Type B pancreatic cell (in vitro differentiated cells): ENCODE measurements at regions not wholly inside any gene's neighbourhood (a gene's known extent, or its start where the extent isn't known, plus 50 kb on each side); places are given as distances from the start of the nearest gene placed in this dataset.
"Not testable (repeated sequence)": the region's sequence is repeated elsewhere in the genome, so short reads cannot be mapped to it uniquely, and the experiment has no call there.

ENCODE experiments used
- DNase-seq: peaks from one replicate; pipeline ENCODE4 v3.0.0; 2021; ENCODE audit warnings: mixed read lengths; ENCODE audit not compliant: unreplicated experiment; ENCODE audit errors: extremely low spot score
- H3K27ac Mint-ChIP-seq: 2 replicates; pipeline ENCODE4 v1.8.0; 2021; ENCODE audit warnings: mild to moderate bottlenecking, mixed read lengths
- H3K27me3 Mint-ChIP-seq: 2 replicates; pipeline ENCODE4 v1.8.0; 2021; ENCODE audit warnings: mixed read lengths
- H3K36me3 Mint-ChIP-seq: 2 replicates; pipeline ENCODE4 v1.8.0; 2021; ENCODE audit warnings: mixed read lengths
- H3K4me1 Mint-ChIP-seq: one replicate; pipeline ENCODE4 v1.8.0; 2021; ENCODE audit warnings: mixed read lengths; ENCODE audit not compliant: unreplicated experiment
- H3K4me3 Mint-ChIP-seq: 2 replicates; pipeline ENCODE4 v1.8.0; 2021; ENCODE audit warnings: mild to moderate bottlenecking, mixed read lengths
- H3K9me3 Mint-ChIP-seq: 2 replicates; pipeline ENCODE4 v1.8.0; 2021; ENCODE audit warnings: mixed read lengths
- TF ChIP-seq, protein P1 (sequence below): fragments of 200-600 bp; sonication (generic); conservative IDR thresholded peaks from 2 replicates; pipeline ENCODE4 v1.5.0; 2021; ENCODE audit warnings: antibody characterized with exemption, mild to moderate bottlenecking

DNA sequence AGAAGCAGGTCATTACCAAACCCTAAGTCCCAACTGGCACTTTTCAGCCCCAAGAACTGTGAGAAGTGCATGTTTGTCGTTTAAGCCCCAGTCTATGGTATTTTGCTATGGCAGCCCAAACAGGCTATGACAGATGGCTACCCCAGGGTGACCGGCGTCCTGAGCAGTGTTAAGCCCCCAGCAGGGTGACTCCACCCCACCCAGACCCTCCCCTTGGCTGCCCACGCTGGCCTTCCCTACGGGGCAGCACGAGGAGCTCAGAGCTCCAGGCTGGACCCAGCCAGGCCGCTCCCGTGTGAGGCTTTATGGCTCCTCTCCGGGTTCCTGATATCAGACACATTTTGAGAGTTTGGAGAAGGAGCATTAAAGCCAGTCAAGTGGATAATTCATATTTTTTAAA is 684.0 kb downstream of the PTPRU start:
- H3K4me1 Mint-ChIP-seq = no peaks in the 10 kb centered on the region
- H3K27ac Mint-ChIP-seq = no peak overlapping the region
- TF ChIP-seq, protein P1, sequence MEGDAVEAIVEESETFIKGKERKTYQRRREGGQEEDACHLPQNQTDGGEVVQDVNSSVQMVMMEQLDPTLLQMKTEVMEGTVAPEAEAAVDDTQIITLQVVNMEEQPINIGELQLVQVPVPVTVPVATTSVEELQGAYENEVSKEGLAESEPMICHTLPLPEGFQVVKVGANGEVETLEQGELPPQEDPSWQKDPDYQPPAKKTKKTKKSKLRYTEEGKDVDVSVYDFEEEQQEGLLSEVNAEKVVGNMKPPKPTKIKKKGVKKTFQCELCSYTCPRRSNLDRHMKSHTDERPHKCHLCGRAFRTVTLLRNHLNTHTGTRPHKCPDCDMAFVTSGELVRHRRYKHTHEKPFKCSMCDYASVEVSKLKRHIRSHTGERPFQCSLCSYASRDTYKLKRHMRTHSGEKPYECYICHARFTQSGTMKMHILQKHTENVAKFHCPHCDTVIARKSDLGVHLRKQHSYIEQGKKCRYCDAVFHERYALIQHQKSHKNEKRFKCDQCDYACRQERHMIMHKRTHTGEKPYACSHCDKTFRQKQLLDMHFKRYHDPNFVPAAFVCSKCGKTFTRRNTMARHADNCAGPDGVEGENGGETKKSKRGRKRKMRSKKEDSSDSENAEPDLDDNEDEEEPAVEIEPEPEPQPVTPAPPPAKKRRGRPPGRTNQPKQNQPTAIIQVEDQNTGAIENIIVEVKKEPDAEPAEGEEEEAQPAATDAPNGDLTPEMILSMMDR = no peak
- DNase-seq = no peak
- H3K4me3 Mint-ChIP-seq = no peak overlapping the region
- H3K27me3 Mint-ChIP-seq = peaks cover 10% of the 10 kb centered on the region
- H3K9me3 Mint-ChIP-seq = no peaks in the 10 kb centered on the region
- no peaks in the 10 kb centered on the region for H3K36me3 Mint-ChIP-seq

DNA sequence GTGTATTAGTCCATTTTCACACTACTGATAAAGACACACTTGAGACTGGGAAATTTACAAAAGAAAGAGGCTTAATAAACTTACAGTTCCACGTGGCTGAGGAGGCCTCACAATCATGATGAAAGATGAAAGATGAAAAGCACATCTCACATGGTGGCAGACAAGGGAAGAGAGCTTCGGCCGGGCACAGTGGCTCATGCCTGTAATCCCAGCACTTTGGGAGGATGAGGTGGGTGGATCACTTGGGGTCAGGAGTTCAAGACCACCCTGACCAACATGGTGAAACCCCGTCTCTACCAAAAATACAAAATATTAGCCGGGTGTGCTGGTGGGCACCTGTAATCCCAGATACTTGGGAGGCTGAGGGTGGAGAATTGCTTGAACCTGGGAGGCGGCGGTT is 682.7 kb downstream of the PTPRU start:
- not testable (repeated sequence) for DNase-seq, H3K4me1 Mint-ChIP-seq, H3K9me3 Mint-ChIP-seq, H3K36me3 Mint-ChIP-seq, H3K4me3 Mint-ChIP-seq, H3K27ac Mint-ChIP-seq
- H3K27me3 Mint-ChIP-seq = peaks cover 12% of the 10 kb centered on the region

DNA sequence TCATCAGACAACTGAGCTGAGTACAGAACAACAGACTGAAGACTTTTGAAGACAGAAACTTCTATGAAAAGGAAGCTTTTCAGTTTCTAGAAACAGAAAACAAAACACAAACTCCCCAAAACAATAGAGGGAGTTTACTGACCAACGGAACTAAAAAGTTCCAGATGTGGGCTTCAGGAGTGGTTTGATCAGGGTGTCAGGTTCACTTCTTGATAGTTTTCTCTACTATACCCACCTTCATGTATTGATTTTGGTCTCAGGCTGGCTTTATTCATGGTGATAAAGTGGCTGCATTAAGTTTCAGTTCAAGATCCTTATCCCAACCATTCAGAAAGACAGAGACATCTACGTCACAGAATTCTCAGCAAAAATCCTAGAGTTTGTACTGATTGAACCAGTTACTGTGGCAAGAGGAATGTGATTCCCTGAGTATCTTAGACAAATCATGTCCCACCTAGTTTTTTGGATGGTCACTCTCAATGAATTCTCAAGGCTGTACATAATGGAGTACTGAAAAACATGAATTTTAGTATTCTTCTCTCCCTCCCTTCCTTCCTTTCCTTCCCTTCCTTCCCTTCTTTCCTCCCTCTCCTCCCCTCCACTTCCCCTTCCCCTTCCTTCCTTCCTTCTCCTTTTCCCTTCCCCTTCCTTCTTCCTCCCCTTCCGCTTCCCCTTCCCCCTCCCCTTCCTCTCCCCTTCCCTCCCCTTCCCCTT is 680.5 kb downstream of the PTPRU start:
- Mint-ChIP-seq H3K27ac (no peak overlapping the region), H3K4me3 (no peak overlapping the region), H3K27me3 (peaks cover 5% of the 10 kb centered on the region), H3K4me1 (no peaks in the 10 kb centered on the region), H3K9me3 (no peaks in the 10 kb centered on the region), H3K36me3 (no peaks in the 10 kb centered on the region)
- no peak for DNase-seq
- TF ChIP-seq, protein P1 = no peak

DNA sequence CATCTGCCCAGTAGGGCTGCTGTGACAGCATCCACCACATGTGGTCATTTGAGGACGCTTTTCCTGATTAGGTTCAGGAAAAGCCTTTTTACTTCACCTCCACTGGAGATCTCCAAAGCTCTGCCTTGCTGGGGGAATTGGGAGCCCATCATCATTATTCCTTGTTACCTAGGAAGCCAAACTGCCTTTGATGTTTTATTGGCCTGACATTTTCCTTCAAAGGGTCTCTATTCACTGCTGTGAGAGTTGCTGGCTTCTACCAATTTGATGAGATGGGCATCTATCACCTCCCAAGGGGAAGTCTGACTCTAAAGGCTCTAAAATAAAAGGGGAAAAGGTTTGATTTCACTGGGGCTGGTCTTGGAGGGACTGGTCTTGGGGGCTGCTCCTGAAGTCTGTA is 678.6 kb downstream of the PTPRU start:
- Mint-ChIP-seq H3K4me3 (no peak overlapping the region), H3K36me3 (no peaks in the 10 kb centered on the region), H3K4me1 (no peaks in the 10 kb centered on the region), H3K27ac (no peak overlapping the region), H3K9me3 (no peaks in the 10 kb centered on the region), H3K27me3 (peaks cover 5% of the 10 kb centered on the region)
- TF ChIP-seq, protein P1 = no peak
- no peak for DNase-seq

DNA sequence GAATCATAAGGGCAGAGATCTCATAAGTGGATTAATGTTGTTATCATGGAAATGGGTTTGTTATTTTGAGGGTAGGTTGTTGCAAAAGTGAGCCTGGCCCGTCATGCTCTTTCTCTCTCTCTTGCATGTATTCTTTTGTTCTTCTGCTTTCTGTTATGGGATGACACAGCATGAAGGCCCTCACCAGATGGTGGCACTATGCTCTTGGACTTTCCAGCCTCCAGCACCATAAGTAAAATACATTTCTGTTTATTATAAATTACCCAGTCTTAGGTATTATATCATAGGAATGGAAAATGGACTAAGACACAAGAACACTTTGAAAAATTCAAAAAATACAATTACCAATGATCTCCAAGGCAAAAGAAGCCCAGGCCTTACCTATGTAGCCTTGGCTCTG is 676.1 kb downstream of the PTPRU start:
- Mint-ChIP-seq H3K4me3 (no peak overlapping the region), H3K36me3 (no peaks in the 10 kb centered on the region), H3K27me3 (peaks cover 5% of the 10 kb centered on the region), H3K9me3 (no peaks in the 10 kb centered on the region), H3K27ac (no peak overlapping the region), H3K4me1 (no peaks in the 10 kb centered on the region)
- TF ChIP-seq, protein P1 = peak; percentile 38
- no peak for DNase-seq

DNA sequence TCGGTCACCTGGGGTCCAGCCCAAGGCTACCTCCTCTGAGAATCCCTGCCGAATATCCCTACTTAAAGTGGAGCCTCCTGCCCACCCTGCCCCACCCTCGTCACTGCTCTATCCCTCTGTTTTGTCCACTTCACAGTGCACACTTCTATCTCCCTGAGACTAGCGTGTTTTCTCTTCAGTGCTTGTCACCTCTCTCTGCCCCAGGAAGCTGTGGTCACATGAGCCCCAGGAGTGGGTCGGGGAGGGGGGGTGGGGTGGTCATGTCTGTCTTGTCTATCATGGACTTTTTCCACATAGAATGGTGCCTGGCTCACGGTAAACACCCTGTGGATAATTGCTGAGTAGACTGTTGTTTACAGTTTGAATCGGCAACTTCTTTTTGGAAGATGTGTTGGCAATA is 673.6 kb downstream of the PTPRU start:
- H3K9me3 Mint-ChIP-seq = no peaks in the 10 kb centered on the region
- DNase-seq = no peak
- H3K27ac Mint-ChIP-seq = no peak overlapping the region
- no peak overlapping the region for H3K4me3 Mint-ChIP-seq
- no peaks in the 10 kb centered on the region for H3K4me1 Mint-ChIP-seq
- H3K27me3 Mint-ChIP-seq = no peaks in the 10 kb centered on the region
- no peaks in the 10 kb centered on the region for H3K36me3 Mint-ChIP-seq
- TF ChIP-seq, protein P1 = no peak
